Iris pigment epithelial cell (primary cell): ENCODE measurements at regions not wholly inside any gene's neighbourhood (a gene's known extent, or its start where the extent isn't known, plus 50 kb on each side); places are given as distances from the start of the nearest gene placed in this dataset.
A peak's percentile ranks its signal among the peaks of the same experiment; 100 is the strongest.
"Not testable (repeated sequence)": the region's sequence is repeated elsewhere in the genome, so short reads cannot be mapped to it uniquely, and the experiment has no call there.

Experiments
- DNase-seq: peaks from one replicate; pipeline ENCODE4 v3.0.0-alpha.2; 2011; ENCODE audit warnings: low read depth

- no peak for DNase-seq
Observed at GRCh38 chr16:9593440-9593839, 502.0 kb downstream of the HAPSTR1 start.

GRCh38 chr16:9594047-9594446, 502.6 kb downstream of the HAPSTR1 start:
- DNase-seq: no peak

- no peak for DNase-seq
Observed at GRCh38 chr16:9594946-9595345, 503.5 kb downstream of the HAPSTR1 start.

GRCh38 chr16:9595393-9595792, 503.9 kb downstream of the HAPSTR1 start:
- no peak for DNase-seq

- DNase-seq: no peak
Observed at GRCh38 chr16:9596788-9597187, 505.3 kb downstream of the HAPSTR1 start.

GRCh38 chr16:9597967-9598730, 506.7 kb downstream of the HAPSTR1 start:
- no peak for DNase-seq

GRCh38 chr16:9598731-9599083, 507.3 kb downstream of the HAPSTR1 start:
- no peak for DNase-seq

- no peak for DNase-seq
Observed at GRCh38 chr16:9599415-9600120, 508.1 kb downstream of the HAPSTR1 start.

- no peak for DNase-seq
Observed at GRCh38 chr16:9602189-9602588, 510.7 kb downstream of the HAPSTR1 start.

- no peak for DNase-seq
Observed at GRCh38 chr16:9603316-9603715, 511.9 kb downstream of the HAPSTR1 start.

- DNase-seq: no peak
Observed at GRCh38 chr16:9607515-9608230, 516.2 kb downstream of the HAPSTR1 start.

GRCh38 chr16:9610727-9611126, 519.3 kb downstream of the HAPSTR1 start:
- DNase-seq: no peak

- DNase-seq: peak; percentile 23
Observed at GRCh38 chr16:9612267-9612666, 520.8 kb downstream of the HAPSTR1 start.

- no peak for DNase-seq
Observed at GRCh38 chr16:9614389-9614788, 522.9 kb downstream of the HAPSTR1 start.

- no peak for DNase-seq
Observed at GRCh38 chr16:9622268-9622667, 530.8 kb downstream of the HAPSTR1 start.

- no peak for DNase-seq
Observed at GRCh38 chr16:9625122-9625521, 533.7 kb downstream of the HAPSTR1 start.

GRCh38 chr16:9627427-9627826, 536.0 kb downstream of the HAPSTR1 start:
- no peak for DNase-seq

- DNase-seq: no peak
Observed at GRCh38 chr16:9630119-9630518, 538.7 kb downstream of the HAPSTR1 start.

GRCh38 chr16:9630985-9631384, 539.5 kb downstream of the HAPSTR1 start:
- DNase-seq: no peak

- DNase-seq: no peak
Observed at GRCh38 chr16:9633844-9634243, 542.4 kb downstream of the HAPSTR1 start.

GRCh38 chr16:9635150-9635720, 543.8 kb downstream of the HAPSTR1 start:
- DNase-seq: not testable (repeated sequence)

GRCh38 chr16:9644258-9644657, 538.0 kb downstream of the GRIN2A start:
- no peak for DNase-seq

- no peak for DNase-seq
Observed at GRCh38 chr16:9645911-9646310, 536.3 kb downstream of the GRIN2A start.
